WTC11 (cell line): ENCODE measurements at regions not wholly inside any gene's neighbourhood (a gene's known extent, or its start where the extent isn't known, plus 50 kb on each side); places are given as distances from the start of the nearest gene placed in this dataset.

Experiments
- ATAC-seq: fragments of 200-7000 bp; cut with Tn5 transposase; 2 replicates; pipeline ENCODE4 v1.10.0; 2021; ENCODE audit warnings: mild to moderate bottlenecking, moderate library complexity
- CTCF ChIA-PET: fragments of 300-600 bp; sonication (Branson Sonifier 250); formaldehyde crosslinking; loops from one replicate; lab custom pipeline; 2021; ENCODE audit warnings: antibody characterized with exemption; lab: Charles Lee
- POLR2A ChIA-PET: fragments of 350-600 bp; sonication (Branson Sonifier 250); formaldehyde crosslinking; loops from one replicate; lab custom pipeline; 2021; ENCODE audit warnings: antibody characterized with exemption; lab: Charles Lee
- DNase-seq: peaks from one replicate; pipeline ENCODE4 v3.0.0; 2021; ENCODE audit warnings: low spot score
- H3K27ac Mint-ChIP-seq: 2 replicates; pipeline ENCODE4 v1.8.0; 2021; ENCODE audit warnings: mixed read lengths
- H3K27me3 Mint-ChIP-seq: 2 replicates; pipeline ENCODE4 v1.8.0; 2021; ENCODE audit warnings: low read depth, mild to moderate bottlenecking, moderate library complexity, mixed read lengths
- H3K36me3 Mint-ChIP-seq: 2 replicates; pipeline ENCODE4 v1.8.0; 2021; ENCODE audit warnings: mixed read lengths
- H3K4me1 Mint-ChIP-seq: 2 replicates; pipeline ENCODE4 v1.8.0; 2022; ENCODE audit warnings: mixed read lengths
- H3K4me3 Mint-ChIP-seq: 2 replicates; pipeline ENCODE4 v1.8.0; 2021; ENCODE audit warnings: mild to moderate bottlenecking, moderate library complexity, mixed read lengths
- H3K9me3 Mint-ChIP-seq: 2 replicates; pipeline ENCODE4 v1.8.0; 2021; ENCODE audit warnings: mixed read lengths
- ATF1 ChIP-seq: sonication (generic); formaldehyde crosslinking; IDR thresholded peaks from 2 replicates; pipeline ENCODE4 v1.8.1; 2023; ENCODE audit warnings: mild to moderate bottlenecking, moderate library complexity, missing genetic modification reagents
- CREM ChIP-seq: sonication (generic); formaldehyde crosslinking; IDR thresholded peaks from 2 replicates; pipeline ENCODE4 v1.8.1; 2022; ENCODE audit warnings: mild to moderate bottlenecking, missing genetic modification reagents, moderate library complexity
- ESRRA ChIP-seq: sonication (generic); formaldehyde crosslinking; IDR thresholded peaks from 2 replicates; pipeline ENCODE4 v1.8.1; 2022; ENCODE audit warnings: mild to moderate bottlenecking, missing genetic modification reagents, borderline replicate concordance
- FOXJ3 ChIP-seq: sonication (generic); formaldehyde crosslinking; IDR thresholded peaks from 2 replicates; pipeline ENCODE4 v1.9.0; 2021; ENCODE audit warnings: missing genetic modification reagents, mild to moderate bottlenecking, borderline replicate concordance
- FOXP1 ChIP-seq: sonication (generic); formaldehyde crosslinking; IDR thresholded peaks from 2 replicates; pipeline ENCODE4 v1.8.0; 2022; ENCODE audit warnings: missing genetic modification reagents, mild to moderate bottlenecking, moderate library complexity, borderline replicate concordance
- IRF2 ChIP-seq: sonication (generic); formaldehyde crosslinking; IDR thresholded peaks from 2 replicates; pipeline ENCODE4 v1.8.0; 2022; ENCODE audit warnings: low read depth, missing genetic modification reagents, borderline replicate concordance
- JAZF1 ChIP-seq: fragments of 250-450 bp; sonication (Bioruptor Pico); IDR thresholded peaks from 2 replicates; pipeline ENCODE4 v1.9.0; 2021; ENCODE audit warnings: moderate library complexity, mild to moderate bottlenecking, inconsistent platforms
- RORB ChIP-seq: fragments of 250-450 bp; sonication (Bioruptor Pico); IDR thresholded peaks from 2 replicates; pipeline ENCODE4 v1.9.0; 2021; ENCODE audit warnings: mild to moderate bottlenecking
- SMAD4 ChIP-seq: sonication (generic); formaldehyde crosslinking; IDR thresholded peaks from 2 replicates; pipeline ENCODE4 v1.8.0; 2022; ENCODE audit warnings: mild to moderate bottlenecking, missing genetic modification reagents
- TCF7 ChIP-seq: sonication (generic); formaldehyde crosslinking; IDR thresholded peaks from 2 replicates; pipeline ENCODE4 v1.8.0; 2022; ENCODE audit warnings: mild to moderate bottlenecking, low read depth, missing genetic modification reagents, moderate library complexity
- TEAD1 ChIP-seq: sonication (generic); formaldehyde crosslinking; IDR thresholded peaks from 2 replicates; pipeline ENCODE4 v1.8.0; 2022; ENCODE audit warnings: mild to moderate bottlenecking, missing genetic modification reagents
- ZBTB21 ChIP-seq: sonication (generic); formaldehyde crosslinking; IDR thresholded peaks from 2 replicates; pipeline ENCODE4 v1.8.1; 2023; ENCODE audit warnings: mild to moderate bottlenecking, missing genetic modification reagents, borderline replicate concordance
- ZNF263 ChIP-seq: sonication (generic); formaldehyde crosslinking; IDR thresholded peaks from 2 replicates; pipeline ENCODE4 v1.8.1; 2022; ENCODE audit warnings: low read depth, mild to moderate bottlenecking, moderate library complexity, missing genetic modification reagents
- ZNF416 ChIP-seq: fragments of 250-450 bp; sonication (Bioruptor Pico); IDR thresholded peaks from 2 replicates; pipeline ENCODE4 v1.9.0; 2021; ENCODE audit warnings: mild to moderate bottlenecking, inconsistent platforms
- TF ChIP-seq, protein P1 (sequence below): fragments of 250-450 bp; sonication (Bioruptor Pico); IDR thresholded peaks from 2 replicates; pipeline ENCODE4 v1.9.0; 2021; ENCODE audit warnings: mild to moderate bottlenecking, borderline replicate concordance
- TF ChIP-seq, protein P2 (sequence below): sonication (generic); formaldehyde crosslinking; IDR thresholded peaks from 2 replicates; pipeline ENCODE4 v1.8.1; 2023; ENCODE audit warnings: mild to moderate bottlenecking, missing genetic modification reagents, moderate library complexity
- TF ChIP-seq, protein P3 (sequence below): sonication (generic); formaldehyde crosslinking; IDR thresholded peaks from 2 replicates; pipeline ENCODE4 v1.8.0; 2022; ENCODE audit warnings: missing genetic modification reagents
- TF ChIP-seq, protein P4 (sequence below): sonication (generic); formaldehyde crosslinking; IDR thresholded peaks from 2 replicates; pipeline ENCODE4 v1.8.1; 2022; ENCODE audit warnings: low read depth, mild to moderate bottlenecking, moderate library complexity, missing genetic modification reagents, borderline replicate concordance
- TF ChIP-seq, protein P5 (sequence below): sonication (generic); formaldehyde crosslinking; IDR thresholded peaks from 2 replicates; pipeline ENCODE4 v1.8.0; 2022; ENCODE audit warnings: mild to moderate bottlenecking, missing genetic modification reagents
- TF ChIP-seq, protein P6 (sequence below): sonication (generic); formaldehyde crosslinking; IDR thresholded peaks from 2 replicates; pipeline ENCODE4 v1.8.1; 2023; ENCODE audit warnings: mild to moderate bottlenecking, missing genetic modification reagents

DNA sequence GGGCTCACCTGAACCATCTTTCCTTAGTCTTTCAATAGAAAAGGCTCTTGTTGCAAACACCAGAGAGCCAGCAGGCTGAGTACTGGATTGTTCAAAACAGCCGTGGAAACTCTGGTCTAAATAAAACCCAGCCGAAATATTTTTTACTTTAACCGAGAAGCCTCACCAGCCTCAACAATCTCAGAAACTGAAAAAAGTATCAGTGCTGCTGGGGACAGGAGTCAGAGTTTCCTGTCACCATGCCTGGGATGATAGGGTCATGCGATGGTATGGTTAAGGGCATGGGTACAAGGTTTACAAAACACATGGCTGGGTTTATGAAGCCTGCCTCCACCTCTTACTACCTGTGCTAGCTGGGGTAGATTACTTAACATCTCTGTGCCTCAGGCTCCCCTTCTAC is 55.3 kb upstream of the FZD7 start (continued):
- TF ChIP-seq, protein P1, sequence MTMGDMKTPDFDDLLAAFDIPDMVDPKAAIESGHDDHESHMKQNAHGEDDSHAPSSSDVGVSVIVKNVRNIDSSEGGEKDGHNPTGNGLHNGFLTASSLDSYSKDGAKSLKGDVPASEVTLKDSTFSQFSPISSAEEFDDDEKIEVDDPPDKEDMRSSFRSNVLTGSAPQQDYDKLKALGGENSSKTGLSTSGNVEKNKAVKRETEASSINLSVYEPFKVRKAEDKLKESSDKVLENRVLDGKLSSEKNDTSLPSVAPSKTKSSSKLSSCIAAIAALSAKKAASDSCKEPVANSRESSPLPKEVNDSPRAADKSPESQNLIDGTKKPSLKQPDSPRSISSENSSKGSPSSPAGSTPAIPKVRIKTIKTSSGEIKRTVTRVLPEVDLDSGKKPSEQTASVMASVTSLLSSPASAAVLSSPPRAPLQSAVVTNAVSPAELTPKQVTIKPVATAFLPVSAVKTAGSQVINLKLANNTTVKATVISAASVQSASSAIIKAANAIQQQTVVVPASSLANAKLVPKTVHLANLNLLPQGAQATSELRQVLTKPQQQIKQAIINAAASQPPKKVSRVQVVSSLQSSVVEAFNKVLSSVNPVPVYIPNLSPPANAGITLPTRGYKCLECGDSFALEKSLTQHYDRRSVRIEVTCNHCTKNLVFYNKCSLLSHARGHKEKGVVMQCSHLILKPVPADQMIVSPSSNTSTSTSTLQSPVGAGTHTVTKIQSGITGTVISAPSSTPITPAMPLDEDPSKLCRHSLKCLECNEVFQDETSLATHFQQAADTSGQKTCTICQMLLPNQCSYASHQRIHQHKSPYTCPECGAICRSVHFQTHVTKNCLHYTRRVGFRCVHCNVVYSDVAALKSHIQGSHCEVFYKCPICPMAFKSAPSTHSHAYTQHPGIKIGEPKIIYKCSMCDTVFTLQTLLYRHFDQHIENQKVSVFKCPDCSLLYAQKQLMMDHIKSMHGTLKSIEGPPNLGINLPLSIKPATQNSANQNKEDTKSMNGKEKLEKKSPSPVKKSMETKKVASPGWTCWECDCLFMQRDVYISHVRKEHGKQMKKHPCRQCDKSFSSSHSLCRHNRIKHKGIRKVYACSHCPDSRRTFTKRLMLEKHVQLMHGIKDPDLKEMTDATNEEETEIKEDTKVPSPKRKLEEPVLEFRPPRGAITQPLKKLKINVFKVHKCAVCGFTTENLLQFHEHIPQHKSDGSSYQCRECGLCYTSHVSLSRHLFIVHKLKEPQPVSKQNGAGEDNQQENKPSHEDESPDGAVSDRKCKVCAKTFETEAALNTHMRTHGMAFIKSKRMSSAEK (CRISPR knock-in tag): no peak
- TF ChIP-seq, protein P2, sequence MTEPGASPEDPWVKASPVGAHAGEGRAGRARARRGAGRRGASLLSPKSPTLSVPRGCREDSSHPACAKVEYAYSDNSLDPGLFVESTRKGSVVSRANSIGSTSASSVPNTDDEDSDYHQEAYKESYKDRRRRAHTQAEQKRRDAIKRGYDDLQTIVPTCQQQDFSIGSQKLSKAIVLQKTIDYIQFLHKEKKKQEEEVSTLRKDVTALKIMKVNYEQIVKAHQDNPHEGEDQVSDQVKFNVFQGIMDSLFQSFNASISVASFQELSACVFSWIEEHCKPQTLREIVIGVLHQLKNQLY (CRISPR knock-in tag): no peak
- TF ChIP-seq TCF7 (CRISPR knock-in tag) (no peak), ZNF416 (no peak), CREM (CRISPR knock-in tag) (no peak), ZNF263 (CRISPR knock-in tag) (no peak), ATF1 (CRISPR knock-in tag) (no peak), JAZF1 (CRISPR knock-in tag) (no peak)
- TF ChIP-seq, protein P3, sequence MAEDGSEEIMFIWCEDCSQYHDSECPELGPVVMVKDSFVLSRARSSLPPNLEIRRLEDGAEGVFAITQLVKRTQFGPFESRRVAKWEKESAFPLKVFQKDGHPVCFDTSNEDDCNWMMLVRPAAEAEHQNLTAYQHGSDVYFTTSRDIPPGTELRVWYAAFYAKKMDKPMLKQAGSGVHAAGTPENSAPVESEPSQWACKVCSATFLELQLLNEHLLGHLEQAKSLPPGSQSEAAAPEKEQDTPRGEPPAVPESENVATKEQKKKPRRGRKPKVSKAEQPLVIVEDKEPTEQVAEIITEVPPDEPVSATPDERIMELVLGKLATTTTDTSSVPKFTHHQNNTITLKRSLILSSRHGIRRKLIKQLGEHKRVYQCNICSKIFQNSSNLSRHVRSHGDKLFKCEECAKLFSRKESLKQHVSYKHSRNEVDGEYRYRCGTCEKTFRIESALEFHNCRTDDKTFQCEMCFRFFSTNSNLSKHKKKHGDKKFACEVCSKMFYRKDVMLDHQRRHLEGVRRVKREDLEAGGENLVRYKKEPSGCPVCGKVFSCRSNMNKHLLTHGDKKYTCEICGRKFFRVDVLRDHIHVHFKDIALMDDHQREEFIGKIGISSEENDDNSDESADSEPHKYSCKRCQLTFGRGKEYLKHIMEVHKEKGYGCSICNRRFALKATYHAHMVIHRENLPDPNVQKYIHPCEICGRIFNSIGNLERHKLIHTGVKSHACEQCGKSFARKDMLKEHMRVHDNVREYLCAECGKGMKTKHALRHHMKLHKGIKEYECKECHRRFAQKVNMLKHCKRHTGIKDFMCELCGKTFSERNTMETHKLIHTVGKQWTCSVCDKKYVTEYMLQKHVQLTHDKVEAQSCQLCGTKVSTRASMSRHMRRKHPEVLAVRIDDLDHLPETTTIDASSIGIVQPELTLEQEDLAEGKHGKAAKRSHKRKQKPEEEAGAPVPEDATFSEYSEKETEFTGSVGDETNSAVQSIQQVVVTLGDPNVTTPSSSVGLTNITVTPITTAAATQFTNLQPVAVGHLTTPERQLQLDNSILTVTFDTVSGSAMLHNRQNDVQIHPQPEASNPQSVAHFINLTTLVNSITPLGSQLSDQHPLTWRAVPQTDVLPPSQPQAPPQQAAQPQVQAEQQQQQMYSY (CRISPR knock-in tag): no peak

DNA sequence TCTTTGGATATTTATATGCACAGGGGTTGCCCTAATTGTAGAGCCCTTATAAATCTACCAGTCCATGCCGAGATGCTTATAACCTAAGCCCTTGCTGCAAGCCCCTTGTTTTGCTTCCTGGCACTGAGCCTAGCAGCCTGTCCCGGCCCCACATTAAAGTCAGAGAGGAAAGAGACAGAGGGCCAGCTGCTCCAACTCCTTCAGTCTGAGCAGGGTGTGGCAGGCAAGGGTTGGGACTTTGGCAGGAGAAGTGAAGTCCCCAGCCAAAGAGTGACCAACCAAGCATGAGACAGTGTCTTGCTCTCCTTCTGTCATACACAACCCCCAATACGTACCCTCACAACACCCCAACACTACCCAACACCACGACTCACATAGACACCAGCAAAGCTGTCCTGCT is 54.7 kb upstream of the FZD7 start:
- DNase-seq: no peak
- Mint-ChIP-seq H3K4me1 (peaks cover 64% of the 10 kb centered on the region), H3K36me3 (0 out of 2 replicates have a peak, but pooled peaks cover 5% of the 10 kb centered on the region), H3K27me3 (no peaks in the 10 kb centered on the region), H3K9me3 (no peaks in the 10 kb centered on the region; the same call in 1 of the 2 replicates), H3K4me3 (no peak overlapping the region), H3K27ac (0 out of 2 replicates have a peak overlapping the region, but pooled peaks have one; percentile 35)
- CTCF ChIA-PET: no interaction called here
- POLR2A ChIA-PET: no interaction called here
- no peak for ATAC-seq
- TF ChIP-seq, protein P4, sequence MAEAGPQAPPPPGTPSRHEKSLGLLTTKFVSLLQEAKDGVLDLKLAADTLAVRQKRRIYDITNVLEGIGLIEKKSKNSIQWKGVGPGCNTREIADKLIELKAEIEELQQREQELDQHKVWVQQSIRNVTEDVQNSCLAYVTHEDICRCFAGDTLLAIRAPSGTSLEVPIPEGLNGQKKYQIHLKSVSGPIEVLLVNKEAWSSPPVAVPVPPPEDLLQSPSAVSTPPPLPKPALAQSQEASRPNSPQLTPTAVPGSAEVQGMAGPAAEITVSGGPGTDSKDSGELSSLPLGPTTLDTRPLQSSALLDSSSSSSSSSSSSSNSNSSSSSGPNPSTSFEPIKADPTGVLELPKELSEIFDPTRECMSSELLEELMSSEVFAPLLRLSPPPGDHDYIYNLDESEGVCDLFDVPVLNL (CRISPR knock-in tag): no peak
- TF ChIP-seq SMAD4: no peak
- no peak for TF ChIP-seq FOXJ3 (CRISPR knock-in tag)
- no peak for TF ChIP-seq RORB (CRISPR knock-in tag)
- TF ChIP-seq ESRRA (CRISPR knock-in tag): no peak
- TF ChIP-seq, protein P5, sequence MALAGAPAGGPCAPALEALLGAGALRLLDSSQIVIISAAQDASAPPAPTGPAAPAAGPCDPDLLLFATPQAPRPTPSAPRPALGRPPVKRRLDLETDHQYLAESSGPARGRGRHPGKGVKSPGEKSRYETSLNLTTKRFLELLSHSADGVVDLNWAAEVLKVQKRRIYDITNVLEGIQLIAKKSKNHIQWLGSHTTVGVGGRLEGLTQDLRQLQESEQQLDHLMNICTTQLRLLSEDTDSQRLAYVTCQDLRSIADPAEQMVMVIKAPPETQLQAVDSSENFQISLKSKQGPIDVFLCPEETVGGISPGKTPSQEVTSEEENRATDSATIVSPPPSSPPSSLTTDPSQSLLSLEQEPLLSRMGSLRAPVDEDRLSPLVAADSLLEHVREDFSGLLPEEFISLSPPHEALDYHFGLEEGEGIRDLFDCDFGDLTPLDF (CRISPR knock-in tag): no peak
- TF ChIP-seq IRF2 (CRISPR knock-in tag): no peak
- TF ChIP-seq FOXP1: no peak
- no peak for TF ChIP-seq TEAD1 (CRISPR knock-in tag)
- no peak for TF ChIP-seq ATF1 (CRISPR knock-in tag)
- no peak for TF ChIP-seq ZBTB21
- TF ChIP-seq, protein P3 (CRISPR knock-in tag): no peak
- TF ChIP-seq, protein P6, sequence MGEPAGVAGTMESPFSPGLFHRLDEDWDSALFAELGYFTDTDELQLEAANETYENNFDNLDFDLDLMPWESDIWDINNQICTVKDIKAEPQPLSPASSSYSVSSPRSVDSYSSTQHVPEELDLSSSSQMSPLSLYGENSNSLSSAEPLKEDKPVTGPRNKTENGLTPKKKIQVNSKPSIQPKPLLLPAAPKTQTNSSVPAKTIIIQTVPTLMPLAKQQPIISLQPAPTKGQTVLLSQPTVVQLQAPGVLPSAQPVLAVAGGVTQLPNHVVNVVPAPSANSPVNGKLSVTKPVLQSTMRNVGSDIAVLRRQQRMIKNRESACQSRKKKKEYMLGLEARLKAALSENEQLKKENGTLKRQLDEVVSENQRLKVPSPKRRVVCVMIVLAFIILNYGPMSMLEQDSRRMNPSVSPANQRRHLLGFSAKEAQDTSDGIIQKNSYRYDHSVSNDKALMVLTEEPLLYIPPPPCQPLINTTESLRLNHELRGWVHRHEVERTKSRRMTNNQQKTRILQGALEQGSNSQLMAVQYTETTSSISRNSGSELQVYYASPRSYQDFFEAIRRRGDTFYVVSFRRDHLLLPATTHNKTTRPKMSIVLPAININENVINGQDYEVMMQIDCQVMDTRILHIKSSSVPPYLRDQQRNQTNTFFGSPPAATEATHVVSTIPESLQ (CRISPR knock-in tag): no peak
